CD14-positive monocyte (primary cell): ENCODE measurements at regions not wholly inside any gene's neighbourhood (a gene's known extent, or its start where the extent isn't known, plus 50 kb on each side); places are given as distances from the start of the nearest gene placed in this dataset.
A peak's percentile ranks its signal among the peaks of the same experiment; 100 is the strongest.

Experiments used
- DNase-seq, 3 donors: peaks; one replicate each; pipeline ENCODE4 v3.0.0-alpha.2; 2011 to 2022
- H2AFZ ChIP-seq: 2 replicates; pipeline ENCODE4 v1.6.0; 2012; ENCODE audit warnings: mild to moderate bottlenecking, low read depth, low read length, inconsistent platforms; ENCODE audit not compliant: insufficient read depth, poor library complexity, severe bottlenecking
- H3K27ac ChIP-seq, 2 donors: 1 replicate in 1 of 2; 2 replicates in 1 of 2; pipeline ENCODE4 v1.5.1; 2012 to 2013; ENCODE audit warnings: low read length in 2 of 2, control low read depth in 1 of 2, inconsistent platforms in 1 of 2, low read depth in 1 of 2, mild to moderate bottlenecking in 1 of 2
- H3K27me3 ChIP-seq, 2 donors: one replicate each; pipeline versions ENCODE4 v1.6.0 to v1.6.1; 2011 to 2013; ENCODE audit warnings: low read length in 2 of 2; ENCODE audit not compliant: control insufficient read depth in 2 of 2, insufficient read depth in 2 of 2
- H3K36me3 ChIP-seq, 2 donors: replicated peaks in 1 of 2; 1 replicate in 1 of 2; 2 replicates in 1 of 2; pipeline versions ENCODE4 v1.5.1 to v1.6.1; 2012 to 2013; ENCODE audit warnings: low read length in 2 of 2, control low read depth in 1 of 2, inconsistent platforms in 1 of 2, mild to moderate bottlenecking in 1 of 2; ENCODE audit not compliant: insufficient read depth in 2 of 2, control insufficient read depth in 1 of 2
- H3K4me1 ChIP-seq, 2 donors: 1 replicate in 1 of 2; 2 replicates in 1 of 2; pipeline versions ENCODE4 v1.5.1 to v1.6.1; 2012 to 2013; ENCODE audit warnings: low read length in 2 of 2, control low read depth in 1 of 2, inconsistent platforms in 1 of 2, mild to moderate bottlenecking in 1 of 2, moderate library complexity in 1 of 2; ENCODE audit not compliant: insufficient read depth in 2 of 2, control insufficient read depth in 1 of 2
- H3K4me2 ChIP-seq: replicated peaks from 2 replicates; pipeline ENCODE3; 2012; ENCODE audit warnings: low read length, moderate library complexity, mild to moderate bottlenecking; ENCODE audit not compliant: poor library complexity, severe bottlenecking; ENCODE audit errors: extremely low read depth
- H3K4me3 ChIP-seq, 3 experiments: fragments of 200-600 bp in 1 of 3; sonication (generic) in 1 of 3; replicated peaks in 1 of 3; 1 replicate in 2 of 3; 2 replicates in 1 of 3; pipeline ENCODE4 v1.5.1; 2011 to 2013; ENCODE audit warnings: low read length in 3 of 3, mild to moderate bottlenecking in 3 of 3, control low read depth in 2 of 3, low read depth in 2 of 3, inconsistent platforms in 1 of 3, moderate library complexity in 1 of 3
- H3K79me2 ChIP-seq: 2 replicates; pipeline ENCODE4 v1.6.0; 2012; ENCODE audit warnings: mild to moderate bottlenecking, control low read depth, inconsistent platforms, low read length, moderate library complexity; ENCODE audit not compliant: insufficient read depth
- H3K9ac ChIP-seq: 2 replicates; pipeline ENCODE4 v1.6.0; 2017; ENCODE audit warnings: low read length, mild to moderate bottlenecking; ENCODE audit not compliant: insufficient read depth, poor library complexity, severe bottlenecking
- H3K9me3 ChIP-seq, 2 donors: replicated peaks in 1 of 2; 1 replicate in 1 of 2; 2 replicates in 1 of 2; pipeline versions ENCODE4 v1.5.1 to v1.6.1; 2012 to 2013; ENCODE audit warnings: low read length in 2 of 2, control low read depth in 1 of 2; ENCODE audit not compliant: control insufficient read depth in 1 of 2, insufficient read depth in 1 of 2
- H4K20me1 ChIP-seq: 2 replicates; pipeline ENCODE4 v1.6.0; 2012; ENCODE audit warnings: mild to moderate bottlenecking, low read length, control low read depth, moderate library complexity; ENCODE audit not compliant: insufficient read depth
- H3K27ac Mint-ChIP-seq, 7 donors: one replicate each; pipeline ENCODE4 v1.8.0; 2020; ENCODE audit warnings: mild to moderate bottlenecking in 7 of 7, mixed read lengths in 7 of 7, moderate library complexity in 6 of 7, inconsistent platforms in 2 of 7
- H3K27me3 Mint-ChIP-seq, 3 donors: one replicate each; pipeline ENCODE4 v1.8.0; 2021 to 2022; ENCODE audit warnings: low read depth in 3 of 3, mild to moderate bottlenecking in 3 of 3, mixed read lengths in 3 of 3, moderate library complexity in 3 of 3, inconsistent platforms in 1 of 3
- H3K36me3 Mint-ChIP-seq, 2 donors: one replicate each; pipeline ENCODE4 v1.8.0; 2020; ENCODE audit warnings: mixed read lengths in 2 of 2, inconsistent platforms in 1 of 2, mild to moderate bottlenecking in 1 of 2
- H3K4me1 Mint-ChIP-seq: one replicate; pipeline ENCODE4 v1.8.0; 2020; ENCODE audit warnings: mild to moderate bottlenecking, mixed read lengths
- H3K4me3 Mint-ChIP-seq, 2 donors: one replicate each; pipeline ENCODE4 v1.8.0; 2020; ENCODE audit warnings: mild to moderate bottlenecking in 2 of 2, mixed read lengths in 2 of 2, moderate library complexity in 1 of 2
- H3K9me3 Mint-ChIP-seq, 7 donors: one replicate each; pipeline ENCODE4 v1.8.0; 2020 to 2022; ENCODE audit warnings: mixed read lengths in 7 of 7, mild to moderate bottlenecking in 6 of 7, moderate library complexity in 6 of 7, inconsistent platforms in 2 of 7
- WGBS: methylation state at CpG from one replicate; pipeline ENCODE4 v1.1.5; 2013; ENCODE audit warnings: missing lambda C conversion rate; ENCODE audit not compliant: insufficient coverage; 5-methylcytosine and 5-hydroxymethylcytosine counted together
- intact Hi-C, 2 donors: fragments of 100-400 bp; cut with micrococcal nuclease; formaldehyde crosslinking; loops; one replicate each; pipeline versions ENCODE4 v1.15.0 to v1.15.1; 2023
- TF ChIP-seq, protein P1 (sequence below): fragments of 200-600 bp; IDR thresholded peaks from one replicate; pipeline ENCODE4 v1.8.0; 2022; ENCODE audit warnings: antibody characterized with exemption, mild to moderate bottlenecking

DNA sequence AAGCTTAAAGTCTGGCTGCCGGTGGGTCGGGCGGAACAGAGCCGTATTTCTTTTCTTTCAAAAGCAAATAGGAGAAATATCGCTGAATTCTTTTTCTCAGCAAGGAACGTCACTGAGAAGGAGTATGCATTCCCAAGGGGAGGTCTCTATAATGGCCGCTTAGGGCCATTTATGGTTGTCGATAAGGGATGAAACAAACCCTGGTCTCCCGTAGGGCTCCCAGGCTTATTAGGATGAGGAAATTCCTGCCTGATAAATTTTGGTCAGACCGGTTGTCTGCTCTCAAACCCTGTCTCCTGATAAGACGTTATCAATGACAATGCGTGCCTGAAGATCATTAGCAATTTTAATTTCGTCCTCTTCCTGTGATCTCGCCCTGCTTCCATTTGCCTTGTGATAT lies 227.7 kb upstream of the ZEB2 start:
- intact Hi-C loops, result no loop called here
- H2AFZ ChIP-seq, result no peak overlapping the region
- TF ChIP-seq, protein P1, sequence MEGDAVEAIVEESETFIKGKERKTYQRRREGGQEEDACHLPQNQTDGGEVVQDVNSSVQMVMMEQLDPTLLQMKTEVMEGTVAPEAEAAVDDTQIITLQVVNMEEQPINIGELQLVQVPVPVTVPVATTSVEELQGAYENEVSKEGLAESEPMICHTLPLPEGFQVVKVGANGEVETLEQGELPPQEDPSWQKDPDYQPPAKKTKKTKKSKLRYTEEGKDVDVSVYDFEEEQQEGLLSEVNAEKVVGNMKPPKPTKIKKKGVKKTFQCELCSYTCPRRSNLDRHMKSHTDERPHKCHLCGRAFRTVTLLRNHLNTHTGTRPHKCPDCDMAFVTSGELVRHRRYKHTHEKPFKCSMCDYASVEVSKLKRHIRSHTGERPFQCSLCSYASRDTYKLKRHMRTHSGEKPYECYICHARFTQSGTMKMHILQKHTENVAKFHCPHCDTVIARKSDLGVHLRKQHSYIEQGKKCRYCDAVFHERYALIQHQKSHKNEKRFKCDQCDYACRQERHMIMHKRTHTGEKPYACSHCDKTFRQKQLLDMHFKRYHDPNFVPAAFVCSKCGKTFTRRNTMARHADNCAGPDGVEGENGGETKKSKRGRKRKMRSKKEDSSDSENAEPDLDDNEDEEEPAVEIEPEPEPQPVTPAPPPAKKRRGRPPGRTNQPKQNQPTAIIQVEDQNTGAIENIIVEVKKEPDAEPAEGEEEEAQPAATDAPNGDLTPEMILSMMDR, result no peak
- peaks cover 0 to 4% of the 10 kb centered on the region in 2 donors for H3K36me3 ChIP-seq
- no peak overlapping the region for H3K4me2 ChIP-seq
- no peaks in the 10 kb centered on the region for H4K20me1 ChIP-seq
- no peak overlapping the region for H3K4me3 ChIP-seq
- no peak overlapping the region for H3K27ac ChIP-seq
- peaks cover 45 to 63% (median 53%) of the 10 kb centered on the region in 7 donors for H3K9me3 Mint-ChIP-seq
- H3K27ac Mint-ChIP-seq, result no peak overlapping the region
- peaks cover 29 to 52% of the 10 kb centered on the region in 2 donors for H3K9me3 ChIP-seq
- peaks cover 0 to 2% (median 0%) of the 10 kb centered on the region in 3 donors for H3K27me3 Mint-ChIP-seq
- no peaks in the 10 kb centered on the region for H3K4me1 ChIP-seq
- H3K36me3 Mint-ChIP-seq, result peaks cover 5 to 24% of the 10 kb centered on the region in 2 donors
- WGBS, result 100% methylated on average over 5 of the region's 14 CpGs
- no peak overlapping the region for H3K4me3 Mint-ChIP-seq
- no peaks in the 10 kb centered on the region for H3K27me3 ChIP-seq
- H3K4me1 Mint-ChIP-seq, result no peaks in the 10 kb centered on the region
- DNase-seq, result no peak
- H3K9ac ChIP-seq, result no peak overlapping the region
- H3K79me2 ChIP-seq, result no peaks in the 10 kb centered on the region

DNA sequence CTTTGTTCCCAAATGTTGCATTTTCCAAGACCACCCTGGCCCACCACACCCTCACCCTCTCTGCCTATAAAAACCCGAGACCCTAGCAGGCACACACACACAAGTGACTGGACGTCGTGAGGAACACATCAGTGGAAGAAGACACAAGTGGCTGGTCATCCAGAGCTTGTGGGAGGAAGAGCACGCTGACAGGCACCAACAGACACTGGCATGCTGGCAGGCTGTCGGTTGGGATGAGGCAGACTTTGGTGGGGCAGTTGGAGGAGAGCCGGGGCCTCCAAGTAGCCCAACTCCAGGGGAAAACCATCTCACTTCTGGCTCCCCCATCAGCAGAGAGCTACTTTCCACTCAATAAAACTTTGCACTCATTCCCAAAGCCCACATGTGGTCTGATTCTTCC lies 225.5 kb upstream of the ZEB2 start:
- 100% methylated on average over 2 of the region's 6 CpGs for WGBS

More for the DNA sequence above, 225.5 kb upstream of the ZEB2 start:
- no peaks in the 10 kb centered on the region for H3K79me2 ChIP-seq
- Mint-ChIP-seq H3K36me3 (peaks cover 5 to 28% of the 10 kb centered on the region in 2 donors), H3K27ac (peak overlapping the region in 1 of 7 donors; percentile 19), H3K27me3 (peaks cover 0 to 2% (median 0%) of the 10 kb centered on the region in 3 donors), H3K4me3 (no peak overlapping the region), H3K4me1 (no peaks in the 10 kb centered on the region), H3K9me3 (peaks cover 36 to 63% (median 55%) of the 10 kb centered on the region in 7 donors)
- no peak overlapping the region for H3K4me2 ChIP-seq
- H3K27ac ChIP-seq, result no peak overlapping the region
- no peak for DNase-seq
- peaks cover 0 to 4% of the 10 kb centered on the region in 2 donors for H3K36me3 ChIP-seq
- H2AFZ ChIP-seq, result no peak overlapping the region
- no peaks in the 10 kb centered on the region for H4K20me1 ChIP-seq
- peaks cover 32 to 41% of the 10 kb centered on the region in 2 donors for H3K9me3 ChIP-seq
- intact Hi-C loops, result no loop called here
- TF ChIP-seq, protein P1, result no peak
- no peaks in the 10 kb centered on the region for H3K4me1 ChIP-seq
- no peak overlapping the region for H3K4me3 ChIP-seq
- no peak overlapping the region for H3K9ac ChIP-seq
- H3K27me3 ChIP-seq, result no peaks in the 10 kb centered on the region
